Testis (tissue), 2 donors: ENCODE measurements at regions not wholly inside any gene's neighbourhood (a gene's known extent, or its start where the extent isn't known, plus 50 kb on each side); places are given as distances from the start of the nearest gene placed in this dataset.
A peak's percentile ranks its signal among the peaks of the same experiment; 100 is the strongest.

ENCODE experiments used
- DNase-seq: peaks from one replicate; pipeline ENCODE4 v3.0.0-alpha.2; 2019
- H3K27ac ChIP-seq, 2 donors: fragments of 200-600 bp; sonication (generic); one replicate each; pipeline ENCODE4 v1.5.1; 2019
- H3K27me3 ChIP-seq: fragments of 200-600 bp; sonication (generic); one replicate; pipeline ENCODE4 v1.5.1; 2019
- H3K36me3 ChIP-seq: fragments of 200-600 bp; sonication (generic); one replicate; pipeline ENCODE4 v1.5.1; 2017; ENCODE audit warnings: low read depth; ENCODE audit errors: missing control alignments
- H3K4me1 ChIP-seq: fragments of 200-600 bp; sonication (generic); one replicate; pipeline ENCODE4 v1.5.1; 2019
- H3K4me3 ChIP-seq, 2 donors: fragments of 200-600 bp; sonication (generic); one replicate each; pipeline ENCODE4 v1.5.1; 2017 to 2019
- H3K9me3 ChIP-seq: fragments of 200-600 bp; sonication (generic); one replicate; pipeline ENCODE4 v1.5.1; 2017
- POLR2A ChIP-seq: fragments of 450-650 bp; IDR thresholded peaks from one replicate; pipeline ENCODE4 v1.6.1; 2017; ENCODE audit warnings: antibody characterized with exemption, mild to moderate bottlenecking, moderate library complexity
- WGBS, 2 donors: methylation state at CpG; one replicate each; pipeline ENCODE4 v1.1.5; 2018; 5-methylcytosine and 5-hydroxymethylcytosine counted together
- intact Hi-C: fragments of 100-400 bp; cut with DNase I; formaldehyde crosslinking; loops from one replicate; pipeline ENCODE4 v1.15.1; 2023; ENCODE audit warnings: low total_unique reads
- TF ChIP-seq, protein P1 (sequence below), 3 experiments: fragments of 450-650 bp in 2 of 3; fragments of 200-600 bp in 1 of 3; sonication (generic) in 1 of 3; IDR thresholded peaks; one replicate each; pipeline ENCODE4 v1.5.1; 2016 to 2019; ENCODE audit warnings: antibody characterized with exemption in 3 of 3, mild to moderate bottlenecking in 2 of 3, moderate library complexity in 1 of 3

DNA sequence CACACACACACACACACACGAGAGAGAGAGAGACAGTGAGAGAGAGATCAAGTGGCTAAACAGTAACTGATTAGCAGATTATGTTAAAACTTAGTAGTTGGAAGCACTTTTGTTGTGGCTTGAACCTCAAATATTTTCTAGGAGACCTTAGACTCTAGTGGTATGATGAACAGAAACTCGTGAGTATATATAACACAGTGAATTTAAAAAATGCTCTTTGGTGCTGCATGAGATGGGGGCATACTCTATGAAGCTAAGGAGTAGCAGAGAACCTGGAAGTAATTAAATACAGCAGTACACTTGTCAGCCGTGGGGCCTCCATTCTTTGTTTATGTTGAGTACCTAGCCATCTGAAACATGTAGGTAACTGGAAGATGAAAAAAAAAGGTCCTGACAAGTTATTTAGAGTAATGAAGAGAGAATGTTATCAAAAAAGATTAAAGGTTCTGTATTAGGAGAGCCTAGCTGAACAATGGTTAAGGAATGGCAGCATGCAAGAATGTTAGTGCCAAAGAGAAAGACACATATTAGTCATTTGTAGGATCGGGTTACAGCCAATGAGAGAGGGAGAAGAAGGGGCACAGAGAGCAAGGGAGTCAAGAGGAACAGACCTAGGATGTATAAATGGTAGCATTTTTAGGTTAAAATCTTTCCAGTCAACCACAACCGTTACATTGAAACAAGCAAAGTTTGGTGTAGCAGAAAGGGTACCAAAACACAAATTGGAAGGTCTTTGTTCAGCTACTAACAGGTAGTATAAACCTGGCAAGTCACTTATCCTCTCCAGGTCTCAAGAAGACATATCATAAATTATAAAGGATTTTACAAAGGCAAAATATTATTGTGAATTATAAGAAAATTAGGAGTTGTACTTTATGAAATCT is 316.7 kb upstream of the DIPK2B start:
- Histone ChIP-seq H3K27me3 (no peaks in the 10 kb centered on the region), H3K9me3 (no peaks in the 10 kb centered on the region), H3K4me1 (no peaks in the 10 kb centered on the region), H3K27ac (no peak overlapping the region), H3K4me3 (no peak overlapping the region), H3K36me3 (no peaks in the 10 kb centered on the region)
- 62 to 65% methylated on average over 5 of the region's 5 CpGs for WGBS, 2 donors
- TF ChIP-seq, protein P1, sequence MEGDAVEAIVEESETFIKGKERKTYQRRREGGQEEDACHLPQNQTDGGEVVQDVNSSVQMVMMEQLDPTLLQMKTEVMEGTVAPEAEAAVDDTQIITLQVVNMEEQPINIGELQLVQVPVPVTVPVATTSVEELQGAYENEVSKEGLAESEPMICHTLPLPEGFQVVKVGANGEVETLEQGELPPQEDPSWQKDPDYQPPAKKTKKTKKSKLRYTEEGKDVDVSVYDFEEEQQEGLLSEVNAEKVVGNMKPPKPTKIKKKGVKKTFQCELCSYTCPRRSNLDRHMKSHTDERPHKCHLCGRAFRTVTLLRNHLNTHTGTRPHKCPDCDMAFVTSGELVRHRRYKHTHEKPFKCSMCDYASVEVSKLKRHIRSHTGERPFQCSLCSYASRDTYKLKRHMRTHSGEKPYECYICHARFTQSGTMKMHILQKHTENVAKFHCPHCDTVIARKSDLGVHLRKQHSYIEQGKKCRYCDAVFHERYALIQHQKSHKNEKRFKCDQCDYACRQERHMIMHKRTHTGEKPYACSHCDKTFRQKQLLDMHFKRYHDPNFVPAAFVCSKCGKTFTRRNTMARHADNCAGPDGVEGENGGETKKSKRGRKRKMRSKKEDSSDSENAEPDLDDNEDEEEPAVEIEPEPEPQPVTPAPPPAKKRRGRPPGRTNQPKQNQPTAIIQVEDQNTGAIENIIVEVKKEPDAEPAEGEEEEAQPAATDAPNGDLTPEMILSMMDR (IDR thresholded peaks at IDR 0.05) = no peak
- TF ChIP-seq POLR2A = no peak
- intact Hi-C loops = no loop called here
- no peak for DNase-seq

DNA sequence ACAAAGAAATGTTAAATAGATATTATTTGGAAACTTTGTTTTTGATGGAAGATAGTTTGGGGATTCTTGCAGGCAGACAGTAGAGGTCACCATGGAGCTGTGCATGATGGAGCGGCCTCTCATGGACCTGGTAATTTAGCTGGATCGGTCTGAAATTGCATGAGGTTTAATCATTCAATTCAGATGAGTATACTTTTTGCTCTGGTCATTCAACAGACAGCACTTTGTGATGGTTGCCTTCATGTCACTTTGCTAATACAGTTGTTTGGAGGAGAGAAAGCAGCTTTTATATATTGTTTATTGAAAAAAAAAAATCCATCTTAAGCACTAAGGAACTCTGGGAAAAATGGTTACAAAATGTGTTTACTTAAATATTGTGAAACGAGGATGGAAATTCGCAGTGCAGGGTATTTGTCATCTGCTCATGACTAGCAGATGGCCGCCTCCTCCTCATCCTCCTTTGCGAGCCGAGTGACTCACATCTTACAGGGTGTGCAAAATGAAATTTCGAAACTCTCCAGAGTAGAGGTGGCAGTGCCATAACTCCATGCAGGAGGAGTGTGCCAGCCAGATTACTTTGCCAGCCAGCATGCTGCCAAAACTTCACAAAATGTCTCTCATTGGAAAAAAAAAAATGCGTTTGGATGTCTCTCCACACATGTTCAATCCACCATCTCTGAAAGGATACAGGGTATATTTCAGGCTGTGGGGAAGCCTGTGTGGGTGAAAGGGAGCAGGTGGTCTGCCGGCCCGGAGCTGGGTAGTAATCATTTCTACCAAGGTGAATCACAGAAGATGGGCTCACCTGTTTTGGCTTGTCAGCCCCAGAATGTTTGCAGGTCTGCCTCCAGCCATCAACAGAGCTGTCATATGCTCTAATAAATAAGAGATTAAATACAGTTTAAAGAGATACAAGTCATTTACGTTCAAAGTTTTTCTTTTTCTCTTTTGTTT is 314.9 kb upstream of the DIPK2B start:
- DNase-seq = peak; percentile 32
- Histone ChIP-seq H3K9me3 (no peaks in the 10 kb centered on the region), H3K4me3 (no peak overlapping the region), H3K4me1 (no peaks in the 10 kb centered on the region), H3K27me3 (no peaks in the 10 kb centered on the region), H3K36me3 (no peaks in the 10 kb centered on the region), H3K27ac (no peak overlapping the region)
- 63 to 64% methylated on average over 11 to 12 of the region's 12 CpGs for WGBS, 2 donors
- no peak for TF ChIP-seq POLR2A
- TF ChIP-seq, protein P1 (IDR thresholded peaks at IDR 0.05) = peak in 1 of 3 experiments; percentile 15
- intact Hi-C loops = no loop called here

DNA sequence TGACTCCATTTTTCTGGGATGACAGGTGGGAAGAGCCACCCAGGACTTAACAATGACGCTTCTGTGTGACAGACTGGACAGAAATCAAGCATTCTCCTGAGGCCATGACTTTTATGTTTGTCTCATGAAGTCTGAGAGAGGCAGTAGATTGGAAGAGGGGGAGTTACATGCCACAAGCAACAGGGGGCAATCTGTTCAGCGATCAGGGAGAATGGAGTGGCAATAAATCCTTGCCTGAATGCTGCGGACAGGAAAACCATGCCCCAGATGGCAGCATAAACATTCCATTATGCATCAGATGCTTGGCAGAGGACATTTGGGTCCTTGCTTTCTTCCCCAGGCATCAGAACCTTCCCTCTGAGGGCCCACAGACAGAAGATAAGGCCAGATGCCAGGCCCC is 312.4 kb upstream of the DIPK2B start:
- intact Hi-C loops = no loop called here
- Histone ChIP-seq H3K4me3 (no peak overlapping the region), H3K36me3 (no peaks in the 10 kb centered on the region), H3K27ac (no peak overlapping the region), H3K4me1 (no peaks in the 10 kb centered on the region), H3K27me3 (no peaks in the 10 kb centered on the region), H3K9me3 (no peaks in the 10 kb centered on the region)
- 72 to 92% methylated on average over 2 to 3 of the region's 3 CpGs for WGBS, 2 donors
- TF ChIP-seq, protein P1 (IDR thresholded peaks at IDR 0.05) = no peak
- TF ChIP-seq POLR2A = no peak
- no peak for DNase-seq

DNA sequence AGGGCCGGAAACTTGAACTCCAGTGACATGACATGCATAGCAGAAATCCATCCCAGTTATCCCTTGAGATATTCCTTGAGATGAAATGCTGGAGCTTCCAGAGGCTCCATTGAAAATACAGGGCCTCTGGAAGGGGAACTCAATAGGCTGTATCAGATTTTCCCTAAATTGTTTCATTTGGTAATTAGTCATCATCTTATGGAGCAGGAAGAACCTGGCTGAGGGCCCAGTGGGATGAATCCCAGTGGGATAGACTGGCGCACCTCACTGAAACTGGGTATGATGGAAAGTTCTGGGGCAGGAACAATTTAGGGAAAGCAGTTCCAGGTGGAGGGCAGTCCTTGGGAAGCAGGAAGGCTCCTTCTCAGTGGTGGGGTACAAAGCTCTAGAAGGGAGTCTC is 307.8 kb upstream of the DIPK2B start:
- intact Hi-C loops = no loop called here
- WGBS, 2 donors = 68 to 92% methylated on average over 2 of the region's 2 CpGs
- Histone ChIP-seq H3K4me3 (no peak overlapping the region), H3K4me1 (no peaks in the 10 kb centered on the region), H3K36me3 (no peaks in the 10 kb centered on the region), H3K27me3 (no peaks in the 10 kb centered on the region), H3K27ac (no peak overlapping the region), H3K9me3 (no peaks in the 10 kb centered on the region)
- DNase-seq = no peak
- TF ChIP-seq, protein P1 (IDR thresholded peaks at IDR 0.05) = no peak
- no peak for TF ChIP-seq POLR2A
